ENCODE measurements at regions not wholly inside any gene's neighbourhood (a gene's known extent, or its start where the extent isn't known, plus 50 kb on each side); places are given as distances from the start of the nearest gene placed in this dataset.

DNA sequence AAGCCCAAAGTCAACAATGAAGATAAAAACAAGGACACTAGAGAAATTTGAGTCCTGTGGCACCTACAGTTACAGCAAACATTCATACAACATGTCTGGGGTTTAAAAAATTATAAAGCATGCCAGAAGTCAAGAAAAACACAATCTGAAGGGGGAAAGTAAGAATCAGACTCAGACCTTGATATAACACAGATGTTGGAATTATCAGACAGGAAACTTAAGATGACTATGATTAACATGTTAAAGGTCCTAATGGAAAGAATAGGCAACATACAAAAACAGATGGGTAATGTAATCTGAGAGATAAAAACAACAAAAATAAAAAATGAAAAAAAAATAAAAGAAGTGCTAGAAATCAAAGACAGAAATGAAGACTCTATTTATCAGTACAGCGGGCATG, 446.5 kb downstream of the SPRY1 start:
- TF ChIP-seq POLR2A (IDR thresholded peaks at IDR 0.05) = no peak
- TF ChIP-seq, protein P1, sequence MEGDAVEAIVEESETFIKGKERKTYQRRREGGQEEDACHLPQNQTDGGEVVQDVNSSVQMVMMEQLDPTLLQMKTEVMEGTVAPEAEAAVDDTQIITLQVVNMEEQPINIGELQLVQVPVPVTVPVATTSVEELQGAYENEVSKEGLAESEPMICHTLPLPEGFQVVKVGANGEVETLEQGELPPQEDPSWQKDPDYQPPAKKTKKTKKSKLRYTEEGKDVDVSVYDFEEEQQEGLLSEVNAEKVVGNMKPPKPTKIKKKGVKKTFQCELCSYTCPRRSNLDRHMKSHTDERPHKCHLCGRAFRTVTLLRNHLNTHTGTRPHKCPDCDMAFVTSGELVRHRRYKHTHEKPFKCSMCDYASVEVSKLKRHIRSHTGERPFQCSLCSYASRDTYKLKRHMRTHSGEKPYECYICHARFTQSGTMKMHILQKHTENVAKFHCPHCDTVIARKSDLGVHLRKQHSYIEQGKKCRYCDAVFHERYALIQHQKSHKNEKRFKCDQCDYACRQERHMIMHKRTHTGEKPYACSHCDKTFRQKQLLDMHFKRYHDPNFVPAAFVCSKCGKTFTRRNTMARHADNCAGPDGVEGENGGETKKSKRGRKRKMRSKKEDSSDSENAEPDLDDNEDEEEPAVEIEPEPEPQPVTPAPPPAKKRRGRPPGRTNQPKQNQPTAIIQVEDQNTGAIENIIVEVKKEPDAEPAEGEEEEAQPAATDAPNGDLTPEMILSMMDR (IDR thresholded peaks at IDR 0.05) = no peak
